K562 (cell line): ENCODE measurements at regions not wholly inside any gene's neighbourhood (a gene's known extent, or its start where the extent isn't known, plus 50 kb on each side); places are given as distances from the start of the nearest gene placed in this dataset.
A peak's percentile ranks its signal among the peaks of the same experiment; 100 is the strongest.

Experiments used
- ATAC-seq: fragments of 200-7000 bp; cut with Tn5 transposase; 3 replicates; pipeline ENCODE4 v1.9.1; 2020; ENCODE audit warnings: moderate library complexity
- BruUV-seq: library from RNA; stranded (reverse); fragments of 400-500 nt; replicated peaks from 2 replicates; lab custom pipeline; 2021; lab: Mats Ljungman, UMichigan
- CTCF ChIA-PET: fragments of 300-600 bp; formaldehyde crosslinking; extraction: SDS; loops from one replicate; lab custom pipeline; 2021; ENCODE audit warnings: low intra/inter-chr PET ratio; lab: Yijun Ruan, JAX
- POLR2A ChIA-PET: fragments of 300-600, 350-650 bp; sonication (Branson Sonifier 250); formaldehyde crosslinking; extraction: SDS; loops from one replicate; lab custom pipeline; 2021; ENCODE audit warnings: antibody characterized with exemption, inconsistent platforms; lab: Yijun Ruan, JAX
- DNase-seq, 4 experiments: peaks; one replicate each; pipeline versions ENCODE4 v3.0.0 to v3.0.0-alpha.2; 2011 to 2018; ENCODE audit warnings: low spot score in 3 of 4, mixed read lengths in 3 of 4; ENCODE audit errors: extremely low read depth in 1 of 4
- FAIRE-seq: peaks from 2 replicates; lab custom pipeline; 2011; peaks lifted over from hg19 to GRCh38; lab: Jason Lieb, UNC
- H2AFZ ChIP-seq: 2 replicates; pipeline ENCODE4 v1.6.0; 2011; ENCODE audit warnings: low read depth, low read length, control low read depth, inconsistent platforms
- H3K27ac ChIP-seq: fragments of 200-600 bp; 3 replicates; pipeline ENCODE4 v1.8.0; 2011; ENCODE audit warnings: low read depth, mild to moderate bottlenecking, control low read depth, inconsistent platforms, low read length, moderate library complexity, mixed read lengths; ENCODE audit errors: extremely low read depth
- H3K27me3 ChIP-seq, 2 experiments: fragments of 300-600 bp in 1 of 2; 2 replicates in 1 of 2; 3 replicates in 1 of 2; pipeline versions ENCODE4 v1.6.0 to v1.8.0; 2011; ENCODE audit warnings: inconsistent platforms in 2 of 2, low read length in 2 of 2, mild to moderate bottlenecking in 1 of 2, mixed read lengths in 1 of 2, moderate library complexity in 1 of 2; ENCODE audit not compliant: control insufficient read depth in 2 of 2, insufficient read depth in 2 of 2
- H3K36me3 ChIP-seq: fragments of 300-600 bp; 3 replicates; pipeline ENCODE4 v1.8.0; 2011; ENCODE audit warnings: mild to moderate bottlenecking, low read length, inconsistent platforms; ENCODE audit not compliant: control insufficient read depth, insufficient read depth
- H3K4me1 ChIP-seq, 2 experiments: fragments of 200-600 bp in 1 of 2; replicated peaks in 1 of 2; 2 replicates in 1 of 2; 3 replicates in 1 of 2; pipeline versions ENCODE4 v1.5.1 to v1.8.0; 2011; ENCODE audit warnings: inconsistent platforms in 2 of 2, low read length in 2 of 2, mild to moderate bottlenecking in 1 of 2, mixed read lengths in 1 of 2, moderate library complexity in 1 of 2; ENCODE audit not compliant: control insufficient read depth in 2 of 2, insufficient read depth in 2 of 2
- H3K4me2 ChIP-seq: 2 replicates; pipeline ENCODE4 v1.6.1; 2011; ENCODE audit warnings: low read length, control low read depth, inconsistent platforms, mixed read lengths; ENCODE audit not compliant: insufficient read depth
- H3K4me3 ChIP-seq: fragments of 200-600 bp; sonication (generic), shearing (Covaris generic); 2 replicates; pipeline ENCODE4 v1.5.1; 2016; ENCODE audit warnings: control low read depth, inconsistent platforms
- H3K79me2 ChIP-seq: fragments of 200-600 bp; 3 replicates; pipeline ENCODE4 v1.8.0; 2011; ENCODE audit warnings: low read length, inconsistent platforms; ENCODE audit not compliant: control insufficient read depth, insufficient read depth
- H3K9ac ChIP-seq, 2 experiments: 2 replicates each; pipeline versions ENCODE4 v1.6.0 to v1.6.1; 2011; ENCODE audit warnings: low read depth in 2 of 2, low read length in 2 of 2, control low read depth in 1 of 2, inconsistent platforms in 1 of 2, mild to moderate bottlenecking in 1 of 2, mixed read lengths in 1 of 2; ENCODE audit not compliant: insufficient read depth in 1 of 2
- H3K9me1 ChIP-seq: one replicate; pipeline ENCODE4 v1.6.0; 2011; ENCODE audit warnings: inconsistent platforms, mild to moderate bottlenecking, low read length, moderate library complexity; ENCODE audit not compliant: control insufficient read depth, insufficient read depth
- H3K9me3 ChIP-seq: replicated peaks from 2 replicates; pipeline ENCODE4 v1.5.1; 2011; ENCODE audit warnings: low read depth, low read length, inconsistent platforms; ENCODE audit not compliant: control insufficient read depth, insufficient read depth
- H4K20me1 ChIP-seq: replicated peaks from 2 replicates; pipeline ENCODE4 v1.6.1; 2011; ENCODE audit warnings: low read length, inconsistent platforms, mixed read lengths; ENCODE audit not compliant: control insufficient read depth, insufficient read depth
- CTCF ChIP-seq, 3 experiments: IDR thresholded peaks in 2 of 3; conservative IDR thresholded peaks in 1 of 3; 2 replicates each; pipeline ENCODE4 v1.5.1; 2011 to 2012; ENCODE audit warnings: low read length in 3 of 3, mild to moderate bottlenecking in 3 of 3, control low read depth in 2 of 3, improper control_type of control experiment in 1 of 3, inconsistent platforms in 1 of 3, low read depth in 1 of 3, mixed read lengths in 1 of 3, moderate library complexity in 1 of 3; ENCODE audit not compliant: insufficient read depth in 2 of 3
- DEAF1 ChIP-seq: fragments of 450-650 bp; formaldehyde crosslinking; IDR thresholded peaks from 2 replicates; pipeline ENCODE4 v1.4.0; 2020; ENCODE audit warnings: mild to moderate bottlenecking, moderate library complexity
- FOXA1 ChIP-seq: fragments of 450-650 bp; IDR thresholded peaks from 2 replicates; pipeline ENCODE4 v1.6.1; 2016; ENCODE audit warnings: mild to moderate bottlenecking, borderline replicate concordance
- GABPB1 ChIP-seq: sonication (generic); formaldehyde crosslinking; IDR thresholded peaks from 2 replicates; pipeline ENCODE4 v1.8.0; 2022; ENCODE audit warnings: mild to moderate bottlenecking, missing genetic modification reagents
- GATA2 ChIP-seq: sonication (generic); formaldehyde crosslinking; IDR thresholded peaks from 2 replicates; pipeline ENCODE4 v1.4.0; 2020; ENCODE audit warnings: mild to moderate bottlenecking, missing genetic modification reagents
- LCOR ChIP-seq: sonication (generic); formaldehyde crosslinking; IDR thresholded peaks from 2 replicates; pipeline ENCODE4 v1.8.0; 2022; ENCODE audit warnings: mild to moderate bottlenecking, missing genetic modification reagents
- LEF1 ChIP-seq: fragments of 450-650 bp; IDR thresholded peaks from 2 replicates; pipeline ENCODE4 v1.6.1; 2016; ENCODE audit warnings: mild to moderate bottlenecking
- RAD21 ChIP-seq, 2 experiments: fragments of 250-450 bp in 1 of 2; fragments of 450-650 bp in 1 of 2; sonication (Bioruptor Pico) in 1 of 2; formaldehyde crosslinking in 1 of 2; IDR thresholded peaks in 1 of 2; conservative IDR thresholded peaks in 1 of 2; 2 replicates each; pipeline versions ENCODE4 v1.4.0 to v1.8.0; 2020 to 2022; ENCODE audit warnings: mild to moderate bottlenecking in 2 of 2, moderate library complexity in 1 of 2
- SIRT6 ChIP-seq: IDR thresholded peaks from one replicate; pipeline ENCODE4 v1.6.1; 2012; ENCODE audit warnings: low read depth, mild to moderate bottlenecking, control low read depth, inconsistent platforms, low read length, moderate library complexity
- SMAD2 ChIP-seq: fragments of 150-350 bp; IDR thresholded peaks from 2 replicates; pipeline ENCODE4 v1.6.1; 2014; ENCODE audit warnings: low read depth, mild to moderate bottlenecking, low read length
- TRIM28 ChIP-seq: fragments of 450-650 bp; IDR thresholded peaks from 2 replicates; pipeline ENCODE4 v1.6.1; 2017
- ZC3H4 ChIP-seq: sonication (generic); formaldehyde crosslinking; IDR thresholded peaks from 2 replicates; pipeline ENCODE4 v1.9.0; 2021; ENCODE audit warnings: missing genetic modification reagents, borderline replicate concordance
- ZNF512 ChIP-seq: IDR thresholded peaks from 2 replicates; pipeline ENCODE4 v1.6.1; 2016; ENCODE audit warnings: missing genetic modification characterization, missing compliant biosample characterization
- WGBS: fragments of 100-300 bp; shearing (Covaris generic); methylation state at CpG from one replicate; pipeline ENCODE4 v1.1.6; 2016; ENCODE audit warnings: low coverage, mixed read lengths; ENCODE audit not compliant: insufficient coverage; ENCODE audit errors: missing lambda C conversion rate; 5-methylcytosine and 5-hydroxymethylcytosine counted together
- in situ Hi-C: fragments of 300-500 bp; cut with MboI; formaldehyde crosslinking; loops from 4 replicates; pipeline ENCODE4 v1.15.0; 2018; ENCODE audit warnings: inconsistent platforms, mixed read lengths
- intact Hi-C: fragments of 100-400 bp; cut with micrococcal nuclease; formaldehyde crosslinking; loops from 2 replicates; pipeline ENCODE4 v1.14.2; 2022

DNA sequence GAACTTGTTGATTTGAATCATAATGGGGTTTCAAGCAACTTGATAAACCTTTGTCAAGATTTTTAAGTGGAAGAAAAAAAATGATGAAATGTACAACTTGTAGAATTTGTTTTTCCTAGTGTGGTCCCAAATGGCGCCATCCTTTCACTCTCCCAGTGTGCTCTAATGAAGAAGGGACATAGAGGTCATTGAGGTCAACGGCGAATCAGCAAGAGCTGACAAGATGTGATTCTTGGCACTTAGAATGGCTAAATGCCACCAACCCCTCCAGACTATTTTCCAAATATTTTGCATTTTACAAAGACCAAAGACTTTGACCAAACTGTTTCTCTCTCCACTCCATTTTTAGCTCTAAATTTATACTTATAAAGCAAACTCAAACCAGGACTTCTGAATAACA, 320.2 kb upstream of the MME start (continued):
- TF ChIP-seq SIRT6: no peak
- no peak for TF ChIP-seq GATA2 (CRISPR knock-in tag)
- no peak for TF ChIP-seq FOXA1
- TF ChIP-seq LEF1: no peak
- TF ChIP-seq SMAD2: no peak
- no peak for TF ChIP-seq ZC3H4 (CRISPR knock-in tag)
- no peak for TF ChIP-seq ZNF512 (tag)

- ChIA-PET CTCF (interaction anchor here (1.1 to 2.9 kb wide), 3 partner anchors 565 to 944 kb away, joined by 3 to 12 read pairs (median 6); no protein-coding TSS in a partner anchor), POLR2A (no interaction called here)
- no peaks in the 10 kb centered on the region for H3K27me3 ChIP-seq
- H3K4me3 ChIP-seq: no peak overlapping the region
- no peaks in the 10 kb centered on the region; a peak in 1 of 5 replicates for H3K4me1 ChIP-seq
- peak; percentile 69; the same call in 2 of the 3 replicates for ATAC-seq
- H3K9me1 ChIP-seq: no peaks in the 10 kb centered on the region
- H3K9ac ChIP-seq: no peak overlapping the region
- no TSS peak for BruUV-seq
- H3K36me3 ChIP-seq: no peaks in the 10 kb centered on the region
- 8% methylated on average over 5 of the region's 5 CpGs for WGBS
- no peak overlapping the region for H3K27ac ChIP-seq
- FAIRE-seq: peak; percentile 6
- no peaks in the 10 kb centered on the region for H4K20me1 ChIP-seq
- in situ Hi-C loops (no loop called here), intact Hi-C loops (loop anchor here (1.0 to 10.0 kb wide), 3 partner anchors 423 to 944 kb away; no protein-coding TSS in a partner anchor)
- peak overlapping the region; percentile 53 for H2AFZ ChIP-seq
- H3K79me2 ChIP-seq: no peaks in the 10 kb centered on the region
- H3K9me3 ChIP-seq: no peaks in the 10 kb centered on the region
- DNase-seq: peak in 1 of 4 experiments; percentile 16
- H3K4me2 ChIP-seq: no peak overlapping the region
- TF ChIP-seq RAD21 (CRISPR knock-in tag; conservative IDR thresholded peaks at IDR 0.05 in 1 of 2, IDR thresholded peaks at IDR 0.05 in 1 of 2) (peak; percentile 72 to 88), TRIM28 (no peak), GABPB1 (CRISPR knock-in tag) (no peak), LCOR (CRISPR knock-in tag) (no peak), CTCF (IDR thresholded peaks at IDR 0.05 in 2 of 3, conservative IDR thresholded peaks at IDR 0.05 in 1 of 3; ENCODE audit: insufficient read depth in 2 of 3, low read depth in 1 of 3, low read length in 3 of 3) (peak in 2 of 3 experiments; percentile 5 to 61; a peak in 3 of 6 replicates), DEAF1 (CRISPR knock-in tag) (peak; percentile 69)
Observed at GRCh38 chr3:154758109-154758868, 321.8 kb upstream of the MME start.
